ENCODE measurements at regions not wholly inside any gene's neighbourhood (a gene's known extent, or its start where the extent isn't known, plus 50 kb on each side); places are given as distances from the start of the nearest gene placed in this dataset.

- ChIA-PET CTCF (interaction anchor here (3.1 kb wide), 1 partner anchor 10 kb away, joined by 12 read pairs; no protein-coding TSS in a partner anchor), POLR2A (no interaction called here)
These were observed 107.0 kb downstream of the DDIT4L start for GRCh38 chr4:100083289-100083688.

DNA sequence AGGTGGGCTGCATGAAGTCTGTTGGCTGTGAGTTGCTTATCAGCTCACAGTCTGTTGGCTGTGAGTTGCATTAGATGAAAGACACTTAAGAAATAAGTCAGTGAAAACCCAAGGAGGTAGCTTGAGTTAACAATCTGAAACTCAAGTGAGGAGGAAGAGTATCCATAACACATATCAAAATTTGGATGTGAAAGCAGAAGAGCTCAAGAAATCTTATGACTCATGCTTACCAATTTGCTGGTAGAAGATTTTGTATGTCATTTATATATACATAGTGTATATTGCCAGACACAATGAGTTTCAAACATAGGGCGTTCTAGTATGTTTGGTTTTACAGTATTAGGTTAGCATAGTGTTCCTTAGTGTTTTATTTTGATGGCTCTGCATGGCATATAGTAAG lies 107.4 kb downstream of the DDIT4L start:
- CTCF ChIA-PET = interaction anchor here (3.1 kb wide), 1 partner anchor 10 kb away, joined by 12 read pairs; no protein-coding TSS in a partner anchor
- POLR2A ChIA-PET = no interaction called here
- TF ChIP-seq NFRKB (IDR thresholded peaks at IDR 0.05) (no peak), TARDBP (IDR thresholded peaks at IDR 0.05) (no peak), HDGF (IDR thresholded peaks at IDR 0.05; ENCODE audit: borderline replicate concordance) (no peak), SP1 (IDR thresholded peaks at IDR 0.05) (no peak), ELF4 (IDR thresholded peaks at IDR 0.05) (no peak), L3MBTL2 (conservative IDR thresholded peaks at IDR 0.05) (no peak), CTBP1 (IDR thresholded peaks at IDR 0.05; ENCODE audit: borderline replicate concordance) (no peak), FOXA1 (IDR thresholded peaks at IDR 0.05) (no peak), BHLHE40 (IDR thresholded peaks at IDR 0.05; ENCODE audit: borderline replicate concordance) (no peak), ZNF384 (IDR thresholded peaks at IDR 0.05) (no peak), ARNT (IDR thresholded peaks at IDR 0.05) (no peak), LEF1 (IDR thresholded peaks at IDR 0.05; ENCODE audit: borderline replicate concordance) (no peak), PKNOX1 (IDR thresholded peaks at IDR 0.05) (no peak), FOXM1 (IDR thresholded peaks at IDR 0.05; ENCODE audit: borderline replicate concordance) (no peak), FOXK2 (IDR thresholded peaks at IDR 0.05) (no peak), SUZ12 (IDR thresholded peaks at IDR 0.05) (no peak)
- DNase-seq (ENCODE audit: extremely low spot score) = no peak

More at GRCh38 chr4:100083289-100083688, 107.0 kb downstream of the DDIT4L start:
- TF ChIP-seq NFRKB (IDR thresholded peaks at IDR 0.05) (no peak), ARNT (IDR thresholded peaks at IDR 0.05) (no peak), FOXA1 (IDR thresholded peaks at IDR 0.05) (no peak), ZNF384 (IDR thresholded peaks at IDR 0.05) (no peak), FOXM1 (IDR thresholded peaks at IDR 0.05; ENCODE audit: borderline replicate concordance) (no peak), PKNOX1 (IDR thresholded peaks at IDR 0.05) (no peak), BHLHE40 (IDR thresholded peaks at IDR 0.05; ENCODE audit: borderline replicate concordance) (no peak), HDGF (IDR thresholded peaks at IDR 0.05; ENCODE audit: borderline replicate concordance) (no peak), L3MBTL2 (conservative IDR thresholded peaks at IDR 0.05) (no peak), SUZ12 (IDR thresholded peaks at IDR 0.05) (no peak), ELF4 (IDR thresholded peaks at IDR 0.05) (no peak), LEF1 (IDR thresholded peaks at IDR 0.05; ENCODE audit: borderline replicate concordance) (no peak), TARDBP (IDR thresholded peaks at IDR 0.05) (no peak), FOXK2 (IDR thresholded peaks at IDR 0.05) (no peak), SP1 (IDR thresholded peaks at IDR 0.05) (no peak), CTBP1 (IDR thresholded peaks at IDR 0.05; ENCODE audit: borderline replicate concordance) (no peak)
- DNase-seq (ENCODE audit: extremely low spot score) = no peak

DNA sequence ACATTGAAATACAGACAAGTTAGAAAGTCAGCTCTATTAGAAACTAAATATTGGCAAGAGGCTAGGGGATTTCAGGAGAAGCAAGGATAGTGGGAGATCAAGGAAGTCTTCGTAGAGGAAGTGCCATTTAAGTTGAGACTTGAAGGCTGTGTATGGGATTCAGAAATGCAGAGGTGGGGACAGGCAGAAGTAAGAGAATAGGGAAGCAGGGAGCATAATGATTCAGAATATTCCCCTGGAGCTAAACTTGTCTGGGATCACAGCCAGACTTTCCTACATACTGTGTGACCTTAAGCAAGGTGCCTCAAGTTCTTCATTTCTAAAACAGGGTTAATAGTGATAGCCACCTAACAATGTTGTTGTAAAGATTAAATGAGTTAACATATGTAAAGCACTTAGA lies 108.8 kb downstream of the DDIT4L start:
- ChIA-PET CTCF (interaction anchor here (3.1 kb wide), 1 partner anchor 12 kb away, joined by 12 read pairs; no protein-coding TSS in a partner anchor), POLR2A (interaction anchor here (0.6 kb wide), 1 partner anchor 440 kb away, joined by 6 read pairs; no protein-coding TSS in a partner anchor)
- TF ChIP-seq TARDBP (IDR thresholded peaks at IDR 0.05) = no peak
- TF ChIP-seq FOXA1 (IDR thresholded peaks at IDR 0.05) = no peak
- no peak for DNase-seq (ENCODE audit: extremely low spot score)

GRCh38 chr4:100079264-100079663 lies 111.0 kb downstream of the DDIT4L start:
- ChIA-PET POLR2A (interaction anchor here (0.7 kb wide), 1 partner anchor 55 kb away, joined by 3 read pairs; no protein-coding TSS in a partner anchor), CTCF (interaction anchor here (1.1 kb wide), 1 partner anchor 14 kb away, joined by 3 read pairs; no protein-coding TSS in a partner anchor)
- TF ChIP-seq FOXA1 (IDR thresholded peaks at IDR 0.05) (no peak), TARDBP (IDR thresholded peaks at IDR 0.05) (no peak)
- no peak for DNase-seq (ENCODE audit: extremely low spot score)

- no peak for TF ChIP-seq PKNOX1 (IDR thresholded peaks at IDR 0.05)
- TF ChIP-seq NFRKB (IDR thresholded peaks at IDR 0.05) = no peak
- no peak for TF ChIP-seq FOXK2 (IDR thresholded peaks at IDR 0.05)
- no peak for TF ChIP-seq HDGF (IDR thresholded peaks at IDR 0.05; ENCODE audit: borderline replicate concordance)
- no peak for TF ChIP-seq ELF4 (IDR thresholded peaks at IDR 0.05)
- TF ChIP-seq TARDBP (IDR thresholded peaks at IDR 0.05) = no peak
- TF ChIP-seq SUZ12 (IDR thresholded peaks at IDR 0.05) = no peak
- TF ChIP-seq CTBP1 (IDR thresholded peaks at IDR 0.05; ENCODE audit: borderline replicate concordance) = no peak
- no peak for TF ChIP-seq FOXM1 (IDR thresholded peaks at IDR 0.05; ENCODE audit: borderline replicate concordance)
- TF ChIP-seq SP1 (IDR thresholded peaks at IDR 0.05) = no peak
- no peak for TF ChIP-seq FOXA1 (IDR thresholded peaks at IDR 0.05)
- no peak for TF ChIP-seq ZNF384 (IDR thresholded peaks at IDR 0.05)
- no peak for TF ChIP-seq BHLHE40 (IDR thresholded peaks at IDR 0.05; ENCODE audit: borderline replicate concordance)
- no peak for TF ChIP-seq LEF1 (IDR thresholded peaks at IDR 0.05; ENCODE audit: borderline replicate concordance)
- no peak for TF ChIP-seq L3MBTL2 (conservative IDR thresholded peaks at IDR 0.05)
These were observed 113.5 kb downstream of the DDIT4L start for GRCh38 chr4:100076753-100077152.

GRCh38 chr4:100075486-100076270 lies 114.6 kb downstream of the DDIT4L start:
- POLR2A ChIA-PET = no interaction called here
- CTCF ChIA-PET = no interaction called here
- no peak for DNase-seq (ENCODE audit: extremely low spot score)
- TF ChIP-seq SP1 (IDR thresholded peaks at IDR 0.05) (no peak), HDGF (IDR thresholded peaks at IDR 0.05; ENCODE audit: borderline replicate concordance) (no peak), NFRKB (IDR thresholded peaks at IDR 0.05) (no peak), SUZ12 (IDR thresholded peaks at IDR 0.05) (no peak), PKNOX1 (IDR thresholded peaks at IDR 0.05) (no peak), ARNT (IDR thresholded peaks at IDR 0.05) (no peak), LEF1 (IDR thresholded peaks at IDR 0.05; ENCODE audit: borderline replicate concordance) (no peak)

More at GRCh38 chr4:100076753-100077152, 113.5 kb downstream of the DDIT4L start:
- ChIA-PET CTCF (no interaction called here), POLR2A (no interaction called here)
- no peak for DNase-seq (ENCODE audit: extremely low spot score)

Measured in HEK293T (cell line).